Mesothelial cell of epicardium (in vitro differentiated cells): ENCODE measurements at regions not wholly inside any gene's neighbourhood (a gene's known extent, or its start where the extent isn't known, plus 50 kb on each side); places are given as distances from the start of the nearest gene placed in this dataset.

Experiments
- DNase-seq, 2 experiments: peaks; one replicate each; pipeline ENCODE4 v3.0.0; 2021; ENCODE audit warnings: low spot score in 2 of 2; ENCODE audit not compliant: unreplicated experiment in 2 of 2
- H3K27ac Mint-ChIP-seq: 2 replicates; pipeline ENCODE4 v1.8.0; 2021; ENCODE audit warnings: mixed read lengths
- H3K27me3 Mint-ChIP-seq: 2 replicates; pipeline ENCODE4 v1.8.0; 2021; ENCODE audit warnings: low read depth, mixed read lengths
- H3K36me3 Mint-ChIP-seq: 2 replicates; pipeline ENCODE4 v1.8.0; 2021; ENCODE audit warnings: mixed read lengths
- H3K4me1 Mint-ChIP-seq: 2 replicates; pipeline ENCODE4 v1.8.0; 2021; ENCODE audit warnings: mixed read lengths
- H3K4me3 Mint-ChIP-seq: 2 replicates; pipeline ENCODE4 v1.8.0; 2021; ENCODE audit warnings: mild to moderate bottlenecking, moderate library complexity, mixed read lengths
- H3K9me3 Mint-ChIP-seq: 2 replicates; pipeline ENCODE4 v1.8.0; 2021; ENCODE audit warnings: mixed read lengths
- CTCF ChIP-seq: fragments of 200-600 bp; sonication (generic); IDR thresholded peaks from one replicate; pipeline ENCODE4 v1.5.0; 2021; ENCODE audit warnings: antibody characterized with exemption; ENCODE audit not compliant: unreplicated experiment

GRCh38 chr3:106336619-106337018 lies 467.8 kb upstream of the CBLB start:
- TF ChIP-seq CTCF: no peak
- no peak overlapping the region for H3K4me3 Mint-ChIP-seq
- H3K27me3 Mint-ChIP-seq: no peaks in the 10 kb centered on the region
- no peaks in the 10 kb centered on the region for H3K36me3 Mint-ChIP-seq
- no peak overlapping the region for H3K27ac Mint-ChIP-seq
- H3K9me3 Mint-ChIP-seq: peaks cover 4% of the 10 kb centered on the region
- DNase-seq: no peak
- H3K4me1 Mint-ChIP-seq: peaks cover 21% of the 10 kb centered on the region

DNA sequence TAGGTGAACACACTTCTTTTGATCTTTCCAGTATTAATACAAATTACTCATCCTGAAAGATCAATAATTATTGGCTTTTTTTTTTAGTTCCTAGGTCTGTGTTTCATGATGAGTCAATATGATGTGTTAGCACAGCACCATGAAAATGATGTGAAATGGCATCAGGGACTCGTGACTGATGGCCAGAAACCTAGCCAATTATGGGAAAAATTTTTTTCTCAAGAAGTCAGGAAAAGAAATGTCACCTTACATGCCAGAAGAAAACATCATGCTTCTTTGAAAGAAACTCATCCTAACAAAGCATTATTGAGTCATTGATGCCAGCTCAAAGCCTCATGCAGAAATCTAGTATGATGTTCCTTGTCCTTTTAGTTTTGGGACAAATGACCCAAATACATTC lies 468.3 kb upstream of the CBLB start:
- H3K36me3 Mint-ChIP-seq: no peaks in the 10 kb centered on the region
- no peak for TF ChIP-seq CTCF
- H3K27ac Mint-ChIP-seq: no peak overlapping the region

DNA sequence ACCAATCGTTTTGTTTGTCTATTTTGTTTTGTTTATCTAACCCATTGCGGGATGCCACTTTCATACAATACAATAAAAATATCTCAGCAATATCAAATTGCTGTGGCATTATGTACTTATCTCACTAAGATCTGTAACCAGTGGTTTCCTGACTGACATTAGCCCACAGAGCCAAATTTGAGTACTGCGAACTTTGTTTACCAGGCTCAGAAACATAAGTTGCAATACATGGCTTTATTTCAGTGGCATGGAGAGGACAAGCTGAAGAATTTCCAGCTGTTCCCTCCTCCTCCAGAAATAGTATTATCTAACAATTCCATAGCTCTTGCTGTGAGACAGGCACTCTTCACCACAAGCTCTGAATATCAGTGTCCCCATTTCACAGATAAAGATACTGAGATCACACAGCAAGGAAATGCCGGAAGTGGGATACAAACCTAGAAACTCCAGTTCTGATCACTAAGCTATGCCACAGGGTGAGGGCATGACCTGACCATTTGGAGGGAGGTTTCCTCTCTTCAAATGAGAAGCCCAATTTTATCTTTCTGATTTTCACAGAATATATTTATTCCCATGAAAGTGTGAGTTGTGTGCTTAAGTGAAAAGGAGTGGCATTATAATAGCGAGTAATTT lies 469.9 kb upstream of the CBLB start:
- H3K36me3 Mint-ChIP-seq: no peaks in the 10 kb centered on the region
- no peak overlapping the region for H3K4me3 Mint-ChIP-seq
- peaks cover 15% of the 10 kb centered on the region for H3K4me1 Mint-ChIP-seq
- H3K9me3 Mint-ChIP-seq: peaks cover 4% of the 10 kb centered on the region
- H3K27ac Mint-ChIP-seq: no peak overlapping the region
- no peaks in the 10 kb centered on the region for H3K27me3 Mint-ChIP-seq
- TF ChIP-seq CTCF: no peak
- DNase-seq: no peak

More for the DNA sequence above, 468.3 kb upstream of the CBLB start:
- H3K9me3 Mint-ChIP-seq: peaks cover 4% of the 10 kb centered on the region
- DNase-seq: no peak
- H3K27me3 Mint-ChIP-seq: no peaks in the 10 kb centered on the region
- no peak overlapping the region for H3K4me3 Mint-ChIP-seq
- peaks cover 23% of the 10 kb centered on the region for H3K4me1 Mint-ChIP-seq

DNA sequence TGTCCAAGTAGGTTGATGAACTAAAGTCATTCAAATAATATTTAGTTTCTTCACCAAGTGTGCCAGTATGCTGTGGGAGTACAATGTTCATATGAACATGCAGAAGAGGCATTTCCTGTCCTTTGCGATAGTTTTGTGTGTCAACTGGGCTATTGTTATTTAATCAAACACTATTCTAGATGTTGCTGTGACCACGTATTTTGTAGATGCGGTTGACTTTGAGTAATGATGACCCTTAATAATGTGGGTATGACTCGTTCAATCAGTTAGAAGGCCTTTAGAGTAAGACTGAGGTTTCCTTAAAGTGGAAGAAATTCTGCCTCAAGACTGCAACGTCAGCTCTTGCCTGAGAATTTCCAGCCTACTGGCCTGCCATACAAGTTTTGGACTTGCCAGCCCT lies 470.7 kb upstream of the CBLB start:
- H3K9me3 Mint-ChIP-seq: peaks cover 4% of the 10 kb centered on the region
- peaks cover 10% of the 10 kb centered on the region for H3K4me1 Mint-ChIP-seq
- no peak overlapping the region for H3K27ac Mint-ChIP-seq
- H3K4me3 Mint-ChIP-seq: no peak overlapping the region
- no peaks in the 10 kb centered on the region for H3K36me3 Mint-ChIP-seq
- no peak for TF ChIP-seq CTCF
- no peak for DNase-seq
- H3K27me3 Mint-ChIP-seq: no peaks in the 10 kb centered on the region

DNA sequence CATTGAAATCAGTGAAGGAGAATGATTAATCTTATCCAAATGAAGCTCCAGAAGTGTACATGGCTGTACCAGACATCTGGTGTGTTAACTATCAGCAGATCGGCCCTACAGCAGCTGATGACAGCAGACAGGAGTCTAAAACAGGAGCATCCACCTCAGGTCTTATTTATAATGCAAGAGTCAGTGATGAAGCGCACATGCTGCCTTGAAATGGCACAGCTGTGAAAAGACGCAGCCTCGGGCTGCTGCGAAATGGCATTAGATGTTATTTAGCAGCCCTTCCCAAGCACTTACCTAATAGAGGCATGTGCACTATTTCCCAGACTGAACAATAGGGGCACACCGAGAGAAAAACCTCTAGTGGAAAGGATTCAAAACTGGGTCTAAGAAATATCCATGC lies 472.3 kb upstream of the CBLB start:
- H3K4me3 Mint-ChIP-seq: no peak overlapping the region
- no peak overlapping the region for H3K27ac Mint-ChIP-seq

More for the DNA sequence above, 472.3 kb upstream of the CBLB start:
- no peaks in the 10 kb centered on the region for H3K27me3 Mint-ChIP-seq
- peaks cover 7% of the 10 kb centered on the region for H3K4me1 Mint-ChIP-seq
- no peak for DNase-seq
- no peaks in the 10 kb centered on the region for H3K36me3 Mint-ChIP-seq
- no peaks in the 10 kb centered on the region for H3K9me3 Mint-ChIP-seq
- no peak for TF ChIP-seq CTCF
